CD4-positive, alpha-beta T cell treated with Interleukin-4 for 4 hours (primary cell): ENCODE measurements at regions not wholly inside any gene's neighbourhood (a gene's known extent, or its start where the extent isn't known, plus 50 kb on each side); places are given as distances from the start of the nearest gene placed in this dataset.
"Not testable (repeated sequence)": the region's sequence is repeated elsewhere in the genome, so short reads cannot be mapped to it uniquely, and the experiment has no call there.

Source experiments
- DNase-seq: peaks from one replicate; pipeline ENCODE4 v3.0.0-alpha.2; 2020

- DNase-seq: not testable (repeated sequence)
These were observed 69.5 kb downstream of the NPIPA7 start for GRCh38 chr16:16448423-16448822.

- not testable (repeated sequence) for DNase-seq
These were observed 70.8 kb downstream of the NPIPA7 start for GRCh38 chr16:16449712-16450237.

GRCh38 chr16:16451721-16452410, 72.9 kb downstream of the NPIPA7 start:
- DNase-seq: not testable (repeated sequence)

GRCh38 chr16:16458579-16458978, 79.6 kb downstream of the NPIPA7 start:
- DNase-seq: not testable (repeated sequence)

DNA sequence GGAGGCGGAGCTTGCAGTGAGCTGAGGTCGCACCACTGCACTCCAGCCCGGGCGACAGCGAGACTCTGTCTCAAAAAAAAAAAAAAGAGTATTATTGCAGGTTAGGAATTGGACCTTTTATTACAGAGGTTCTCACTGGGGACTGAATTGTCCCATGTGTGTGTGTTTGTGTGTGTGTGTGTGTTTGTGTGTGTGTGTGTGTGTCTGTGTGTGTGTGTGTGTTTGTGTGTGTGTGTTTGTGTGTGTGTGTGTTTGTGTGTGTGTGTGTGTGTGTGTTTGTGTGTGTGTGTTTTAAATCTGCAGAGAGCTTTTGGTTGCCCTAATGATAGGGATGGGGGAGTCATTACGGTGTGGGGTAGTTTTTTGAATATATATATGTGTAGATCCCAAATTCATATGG, 84.9 kb downstream of the NPIPA7 start:
- not testable (repeated sequence) for DNase-seq

GRCh38 chr16:16488919-16489318, 110.0 kb downstream of the NPIPA7 start:
- not testable (repeated sequence) for DNase-seq

DNA sequence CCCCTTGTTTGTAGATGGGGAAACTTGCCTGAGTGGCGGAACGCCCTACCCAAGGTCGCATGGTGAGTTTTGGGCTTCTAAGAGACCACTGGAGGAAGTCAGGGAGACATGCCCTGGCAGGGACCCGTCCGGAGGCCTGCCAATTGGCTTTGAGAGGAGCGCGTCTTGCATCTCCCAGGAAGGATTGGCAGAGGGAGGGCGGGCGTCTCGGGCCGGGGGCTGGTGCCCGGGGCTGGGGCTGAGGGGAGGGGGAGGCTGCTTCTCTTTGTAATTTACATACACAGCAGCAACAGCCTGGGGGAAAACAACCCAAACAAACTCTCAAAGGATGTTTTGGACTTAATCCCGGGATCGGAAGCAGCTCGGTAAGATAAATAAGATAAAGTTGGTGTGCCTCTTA, 110.5 kb downstream of the NPIPA7 start:
- DNase-seq: not testable (repeated sequence)

DNA sequence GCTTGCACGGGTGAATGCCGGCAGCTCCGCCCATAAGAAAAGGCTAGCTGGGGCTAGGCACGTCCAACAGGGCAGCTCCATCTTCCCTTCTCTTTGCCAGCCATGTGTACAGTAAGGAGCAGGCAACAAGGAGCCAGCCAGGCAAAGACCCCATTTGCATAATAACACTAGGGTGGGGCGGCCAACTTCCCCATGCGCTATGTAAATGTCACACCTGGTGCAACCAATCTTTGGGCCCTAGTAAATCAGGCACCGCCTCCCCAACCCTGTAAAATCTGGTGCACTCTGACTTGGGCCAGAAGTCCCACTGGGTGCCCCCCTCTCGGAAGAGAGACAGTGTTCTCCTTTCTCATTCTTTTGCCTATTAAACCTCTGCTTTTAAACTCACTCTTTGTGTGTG, 115.2 kb downstream of the NPIPA7 start:
- DNase-seq: not testable (repeated sequence)

DNA sequence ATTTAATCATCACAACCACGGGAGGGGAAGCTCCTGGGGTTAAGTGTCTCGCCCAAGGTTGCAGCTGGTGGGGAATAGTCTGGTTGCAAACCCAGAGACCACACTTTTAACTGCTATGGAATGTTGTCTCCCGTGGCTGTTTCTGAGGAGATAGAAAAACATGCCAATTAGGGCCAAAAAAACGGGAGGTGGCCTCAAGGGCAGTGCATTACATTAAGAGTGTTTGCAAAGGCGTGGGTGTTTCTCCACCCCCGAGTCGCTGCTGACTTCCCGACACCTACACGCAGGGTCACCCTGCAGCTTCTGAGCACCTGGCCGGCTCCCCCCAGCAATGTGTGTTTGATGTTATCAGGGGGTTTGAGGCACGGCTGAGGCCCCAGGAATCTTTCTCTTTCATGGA, 116.1 kb downstream of the NPIPA7 start:
- not testable (repeated sequence) for DNase-seq

GRCh38 chr16:16499875-16500274, 120.9 kb downstream of the NPIPA7 start:
- DNase-seq: not testable (repeated sequence)

GRCh38 chr16:16507041-16507440, 128.1 kb downstream of the NPIPA7 start:
- DNase-seq: not testable (repeated sequence)

DNA sequence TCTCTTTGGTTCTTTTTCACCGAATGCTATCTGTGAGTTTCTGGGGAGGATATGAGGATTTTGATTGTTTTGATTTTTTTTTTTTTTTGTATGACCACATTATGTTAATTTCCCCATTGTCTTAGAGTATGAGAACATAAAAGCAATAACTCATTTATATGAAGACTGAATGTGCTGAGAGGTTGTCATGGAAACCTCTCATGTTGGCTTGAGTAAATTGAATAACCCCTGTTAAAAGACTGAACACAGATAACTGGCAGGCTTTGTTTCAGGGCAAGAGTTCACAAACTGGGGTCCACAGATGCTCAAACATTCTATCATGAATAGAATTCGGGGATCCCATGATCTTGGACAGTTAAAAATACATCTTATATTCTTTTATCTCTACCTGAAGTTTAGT, 129.4 kb downstream of the NPIPA7 start:
- DNase-seq: not testable (repeated sequence)

DNA sequence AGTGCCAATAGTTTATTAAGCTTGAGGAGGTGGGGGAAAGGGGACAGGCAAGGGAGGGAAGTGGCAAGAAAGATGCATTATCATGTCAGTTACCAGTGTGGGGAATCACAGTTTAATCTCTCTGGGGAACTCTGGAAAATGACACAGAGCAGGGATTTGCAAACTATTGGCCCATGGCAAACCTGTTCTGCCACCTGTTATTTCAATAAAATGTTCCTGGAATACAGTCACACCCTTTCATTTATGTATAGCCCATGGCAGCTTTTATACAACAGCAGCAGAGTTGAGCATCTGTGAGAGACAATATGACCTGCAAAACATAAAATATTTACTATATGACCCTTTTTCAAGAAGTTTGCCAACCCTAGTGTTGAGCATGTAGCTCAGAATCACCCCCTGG, 140.5 kb downstream of the NPIPA7 start:
- DNase-seq: not testable (repeated sequence)

- DNase-seq: not testable (repeated sequence)
These were observed 142.5 kb downstream of the NPIPA7 start for GRCh38 chr16:16521239-16522002.

DNA sequence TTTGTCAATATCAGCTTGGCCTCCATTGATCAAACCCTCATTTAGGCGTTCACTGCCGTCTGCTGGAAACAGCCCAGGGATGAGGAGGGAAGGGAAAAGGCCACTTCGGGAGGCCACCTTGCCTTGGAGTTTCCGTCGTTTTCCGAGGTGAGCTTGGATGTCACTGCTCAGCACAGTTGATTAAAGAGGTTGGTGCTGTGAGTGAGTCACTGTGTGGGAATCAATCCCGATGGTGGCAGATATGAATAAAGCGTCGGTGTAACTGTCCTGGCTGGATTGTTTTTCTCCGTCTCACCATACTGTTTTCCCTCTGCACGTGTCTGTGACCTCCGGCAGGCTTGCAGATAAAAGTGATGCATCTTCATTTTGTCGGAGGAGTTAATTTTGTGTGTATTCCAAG, 148.1 kb downstream of the NPIPA7 start:
- DNase-seq: not testable (repeated sequence)

DNA sequence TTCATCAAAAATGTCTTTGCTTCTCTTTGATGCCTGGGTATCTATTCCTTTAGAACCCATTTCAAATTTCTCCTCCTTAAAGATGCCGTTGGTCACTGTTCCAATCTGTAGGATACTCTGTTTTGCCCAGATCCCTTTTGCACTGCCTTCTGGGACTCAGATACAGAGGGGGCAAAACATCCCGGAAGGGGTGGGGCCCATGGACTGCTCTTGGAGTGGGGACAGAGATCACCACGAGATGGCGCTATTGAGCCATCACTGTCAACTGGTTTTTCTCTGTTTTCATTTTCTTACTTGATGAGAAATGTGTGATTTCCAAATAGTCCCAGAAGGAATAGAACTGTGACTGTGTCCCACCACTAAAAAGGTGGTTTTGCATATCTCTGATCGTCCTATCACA, 151.8 kb downstream of the NPIPA7 start:
- not testable (repeated sequence) for DNase-seq

- DNase-seq: not testable (repeated sequence)
These were observed 156.6 kb downstream of the NPIPA7 start for GRCh38 chr16:16535565-16535964.

DNA sequence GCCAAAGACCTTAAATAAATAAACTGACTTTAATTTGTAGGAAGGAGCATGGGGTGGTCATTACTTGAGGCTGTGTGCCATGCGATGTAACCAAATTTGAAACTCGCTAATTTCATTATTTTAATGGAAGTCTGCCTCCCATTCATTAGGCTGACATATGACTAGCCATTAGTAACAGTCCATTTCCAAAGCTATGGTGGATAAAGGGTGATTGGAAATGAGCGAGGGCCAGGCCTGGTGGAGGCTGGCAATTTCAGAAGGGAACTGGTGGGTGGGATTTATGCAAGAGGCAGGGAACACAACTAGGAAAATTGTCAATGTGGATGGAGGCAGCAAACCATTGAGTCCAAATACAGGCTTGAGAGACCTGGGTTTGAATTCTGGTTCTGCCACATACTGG, 157.2 kb downstream of the NPIPA7 start:
- not testable (repeated sequence) for DNase-seq

DNA sequence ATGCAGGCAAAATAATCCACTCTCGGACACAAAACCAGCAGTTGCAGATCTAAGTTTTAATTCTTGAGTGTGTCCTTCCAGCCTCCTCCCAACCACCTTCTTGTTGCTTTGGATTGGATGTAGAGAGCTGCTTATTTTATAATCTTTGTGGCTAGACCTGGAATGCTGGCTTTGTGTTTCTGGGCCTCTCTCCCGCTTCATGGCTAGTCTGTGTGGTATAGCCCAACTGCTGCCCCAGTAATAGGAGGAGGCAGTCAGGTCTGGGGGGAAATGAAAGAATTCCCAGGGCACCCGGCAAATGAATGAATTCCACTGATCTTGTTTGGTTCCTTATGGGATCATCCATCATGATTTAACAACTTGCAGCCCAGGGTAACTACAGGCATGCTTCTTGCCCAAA, 170.8 kb downstream of the NPIPA7 start:
- not testable (repeated sequence) for DNase-seq

GRCh38 chr16:16550824-16551223, 171.9 kb downstream of the NPIPA7 start:
- not testable (repeated sequence) for DNase-seq

- not testable (repeated sequence) for DNase-seq
These were observed 173.9 kb downstream of the NPIPA7 start for GRCh38 chr16:16552819-16553340.

DNA sequence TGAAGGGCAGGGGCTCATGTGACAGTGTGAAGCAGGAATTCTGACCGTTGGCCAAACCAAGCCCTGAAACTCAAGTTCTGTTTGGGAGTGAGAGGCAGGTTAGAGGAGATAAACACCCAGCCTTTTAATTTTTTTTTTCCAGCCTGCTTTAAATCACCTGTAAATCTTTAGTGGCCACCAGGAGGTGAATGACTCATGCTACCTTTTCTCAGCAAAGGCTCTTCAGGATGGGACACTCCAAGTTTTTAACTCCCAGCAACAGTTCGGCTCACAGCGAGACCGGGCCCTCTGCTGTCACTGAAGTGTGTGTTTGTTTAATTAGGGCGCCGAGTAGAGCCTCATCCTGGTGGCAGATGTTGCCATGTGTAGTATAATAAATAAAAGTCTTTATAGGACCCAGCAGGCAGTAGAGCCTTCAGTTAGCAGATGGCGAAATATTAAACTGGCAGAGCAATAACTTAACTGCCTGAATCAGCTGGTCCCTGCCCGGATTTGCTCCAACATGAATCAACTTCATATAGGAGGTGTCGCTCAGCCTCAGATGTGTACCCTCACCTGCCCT, 180.3 kb downstream of the NPIPA7 start:
- DNase-seq: not testable (repeated sequence)

DNA sequence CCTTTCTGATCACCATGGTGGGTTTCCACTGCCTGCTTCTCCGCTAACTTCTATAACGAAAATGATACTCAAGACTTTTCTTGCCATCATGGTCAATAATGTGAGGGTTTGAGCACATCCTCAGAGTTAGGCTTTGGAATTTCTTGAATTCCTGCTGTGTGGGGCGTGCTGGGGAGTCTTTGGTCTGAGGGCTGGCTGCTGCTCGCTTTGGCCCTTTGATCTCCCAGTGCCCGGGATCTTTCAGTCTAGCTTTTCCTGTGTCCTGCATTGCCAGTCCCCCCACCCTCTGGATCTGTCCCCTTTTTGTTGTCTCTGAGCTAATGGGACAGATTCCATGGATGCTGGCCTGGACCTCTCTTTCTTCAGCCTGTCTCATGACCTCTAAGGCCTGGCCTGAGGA, 182.6 kb downstream of the NPIPA7 start:
- not testable (repeated sequence) for DNase-seq
